ENCODE measurements at regions not wholly inside any gene's neighbourhood (a gene's known extent, or its start where the extent isn't known, plus 50 kb on each side); places are given as distances from the start of the nearest gene placed in this dataset.

- H3K4ac ChIP-seq (ENCODE audit: low read depth, low read length): no peak overlapping the region
- H3K14ac ChIP-seq (ENCODE audit: insufficient read depth, low read length): no peak overlapping the region; the same call in 1 of the 2 replicates
- H2BK120ac ChIP-seq (ENCODE audit: low read depth, low read length, poor library complexity, severe bottlenecking): no peak overlapping the region
- no peak overlapping the region for H4K8ac ChIP-seq (replicated peaks; ENCODE audit: insufficient read length, low read depth, low read length)
- H3K4me3 Mint-ChIP-seq: no peak overlapping the region
- no peak overlapping the region for H4K5ac ChIP-seq (ENCODE audit: insufficient read length, low read depth, low read length)
- no peaks in the 10 kb centered on the region for H3K4me1 ChIP-seq (ENCODE audit: insufficient read depth, low read length)
- H3K23ac ChIP-seq (ENCODE audit: insufficient read length, low read depth, low read length): no peak overlapping the region
- H3K27ac ChIP-seq (ENCODE audit: insufficient read length, low read depth, low read length): no peak overlapping the region
- TF ChIP-seq CTCF (conservative IDR thresholded peaks at IDR 0.05): no peak
- no peaks in the 10 kb centered on the region for H3K27me3 ChIP-seq (ENCODE audit: insufficient read depth, low read length)
- no peaks in the 10 kb centered on the region; a peak in 1 of 7 replicates for H3K36me3 Mint-ChIP-seq (ENCODE audit: insufficient read depth in 1 of 3, low read depth in 3 of 3)
- no peak overlapping the region for H3T11ph ChIP-seq (ENCODE audit: low read length)
- H2AFZ ChIP-seq (ENCODE audit: low read length): no peak overlapping the region
- H3K56ac ChIP-seq (ENCODE audit: insufficient read length, low read depth, low read length): no peak overlapping the region
- H2BK15ac ChIP-seq (ENCODE audit: low read depth, low read length): no peak overlapping the region
- no peak overlapping the region for H2AK5ac ChIP-seq (ENCODE audit: insufficient read length, low read length)
- H3K9me3 ChIP-seq (ENCODE audit: control insufficient read depth, low read depth, low read length): no peaks in the 10 kb centered on the region
- no peak overlapping the region for H4K91ac ChIP-seq (ENCODE audit: insufficient read length, low read depth, low read length)
- no peak overlapping the region for H2BK12ac ChIP-seq (ENCODE audit: insufficient read length, low read depth, low read length)
- H3K27ac Mint-ChIP-seq: no peak overlapping the region
- H3K79me1 ChIP-seq (ENCODE audit: insufficient read depth, low read depth, low read length, poor library complexity, severe bottlenecking): no peaks in the 10 kb centered on the region
- peaks cover 4 to 5% of the 10 kb centered on the region in 2 experiments; a peak in 2 of 4 replicates for H3K4me1 Mint-ChIP-seq
- peaks cover 2% of the 10 kb centered on the region for H3K27me3 Mint-ChIP-seq (ENCODE audit: low read depth)
- no peak overlapping the region for H2BK20ac ChIP-seq (ENCODE audit: low read depth, low read length, poor library complexity, severe bottlenecking)
- H3K9ac ChIP-seq (ENCODE audit: extremely low read depth, insufficient read length, low read length): no peak overlapping the region
- H3K23me2 ChIP-seq (ENCODE audit: insufficient read length, low read depth, low read length, poor library complexity, severe bottlenecking): no peaks in the 10 kb centered on the region
- no peak overlapping the region for H3K4me2 ChIP-seq (ENCODE audit: insufficient read depth, insufficient read length, low read length)
- no peaks in the 10 kb centered on the region for H3K9me3 Mint-ChIP-seq
- no peak overlapping the region for H3K18ac ChIP-seq (ENCODE audit: insufficient read length, low read depth, low read length)
- no peaks in the 10 kb centered on the region for H3K79me2 ChIP-seq (ENCODE audit: insufficient read depth, low read length)
- H2BK5ac ChIP-seq (ENCODE audit: insufficient read length, low read length): no peak overlapping the region
- DNase-seq: no peak
- no peaks in the 10 kb centered on the region for H4K20me1 ChIP-seq (ENCODE audit: control insufficient read depth, insufficient read depth, insufficient read length)
- WGBS (ENCODE audit: extremely low coverage, insufficient read length, low lambda C conversion rate): no CpG with 5 or more reads among the region's 3 CpGs
Observed at GRCh38 chr3:188021041-188021440, 132.9 kb upstream of the LPP start.

All from H9 (cell line).